ENCODE measurements at regions not wholly inside any gene's neighbourhood (a gene's known extent, or its start where the extent isn't known, plus 50 kb on each side); places are given as distances from the start of the nearest gene placed in this dataset.
A peak's percentile ranks its signal among the peaks of the same experiment; 100 is the strongest.

DNA sequence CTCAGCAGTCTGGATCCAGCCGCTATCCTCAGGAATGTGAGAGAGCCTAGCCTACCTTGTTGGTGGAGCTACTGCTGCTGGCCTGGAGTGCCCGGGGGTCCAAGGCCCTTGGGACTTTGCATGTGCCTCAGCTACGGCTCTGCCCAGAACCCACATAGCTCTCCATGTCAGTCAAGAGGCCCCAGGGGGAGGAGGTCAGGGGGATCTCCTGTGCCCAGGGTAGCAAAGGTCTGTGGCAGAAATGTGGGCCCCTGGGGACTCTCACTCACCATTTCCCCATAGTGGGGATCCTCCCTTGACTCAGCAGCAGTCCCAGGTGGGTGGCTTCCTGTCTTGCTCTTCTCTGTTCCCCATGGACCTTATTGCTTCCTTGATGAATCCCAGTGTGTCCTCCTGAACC is 342.7 kb upstream of the CHAC2 start:
- H3K4me3 ChIP-seq (ENCODE audit: low read length) = no peak overlapping the region
- H3K9me2 ChIP-seq (replicated peaks; ENCODE audit: insufficient read depth, low read length) = no peaks in the 10 kb centered on the region
- H3K27ac ChIP-seq (ENCODE audit: low read length) = no peak overlapping the region
- no peak for TF ChIP-seq EZH2 (optimal IDR thresholded peaks at IDR 0.05; ENCODE audit: low read depth, low read length)
- no peak overlapping the region for H3K4me2 ChIP-seq (ENCODE audit: low read depth, low read length)
- no peaks in the 10 kb centered on the region for H4K20me1 ChIP-seq (ENCODE audit: insufficient read depth, low read length)
- no peaks in the 10 kb centered on the region for H3K36me3 ChIP-seq (replicated peaks; ENCODE audit: insufficient read depth, low read length)
- H2AFZ ChIP-seq (ENCODE audit: low read length) = no peak overlapping the region
- no peaks in the 10 kb centered on the region for H3K79me2 ChIP-seq (ENCODE audit: low read length)
- H3K9ac ChIP-seq (ENCODE audit: low read length) = no peak overlapping the region
- no peaks in the 10 kb centered on the region for H3F3A ChIP-seq (ENCODE audit: insufficient read depth, low read length)
- 0 out of 2 replicates have a peak, but pooled peaks cover 5% of the 10 kb centered on the region for H3K4me1 ChIP-seq (ENCODE audit: low read length)
- H3K27me3 ChIP-seq (replicated peaks; ENCODE audit: insufficient read depth, low read length) = no peaks in the 10 kb centered on the region
- H3K9me3 ChIP-seq (replicated peaks; ENCODE audit: insufficient read depth, low read length) = no peaks in the 10 kb centered on the region
- DNase-seq = no peak

DNA sequence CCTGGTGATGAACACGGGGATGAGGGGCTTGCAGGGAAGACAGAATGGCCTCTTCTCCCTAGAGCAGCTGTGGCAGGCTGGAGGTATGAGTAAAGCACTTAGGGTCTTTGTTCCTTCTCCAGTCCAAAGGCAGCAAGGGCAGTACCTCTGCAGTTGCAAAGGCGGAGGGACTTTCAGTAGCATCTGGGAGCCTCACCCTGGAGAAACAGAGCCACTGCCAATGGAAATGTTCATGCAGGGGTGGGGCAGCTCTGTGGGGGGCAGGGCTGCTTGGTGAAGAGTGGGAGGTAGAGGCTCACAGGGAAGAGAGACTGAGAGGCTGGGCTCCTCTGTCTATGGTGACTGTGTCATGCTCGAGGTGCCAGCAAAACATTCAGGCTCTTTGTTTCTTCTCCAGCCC is 344.1 kb upstream of the CHAC2 start:
- Histone ChIP-seq H3K4me1 (ENCODE audit: low read length) (0 out of 2 replicates have a peak, but pooled peaks cover 5% of the 10 kb centered on the region), H3K9me3 (replicated peaks; ENCODE audit: insufficient read depth, low read length) (no peaks in the 10 kb centered on the region), H3K27ac (ENCODE audit: low read length) (no peak overlapping the region), H3K9me2 (replicated peaks; ENCODE audit: insufficient read depth, low read length) (no peaks in the 10 kb centered on the region), H4K20me1 (ENCODE audit: insufficient read depth, low read length) (no peaks in the 10 kb centered on the region), H3K4me2 (ENCODE audit: low read depth, low read length) (no peak overlapping the region), H3K36me3 (replicated peaks; ENCODE audit: insufficient read depth, low read length) (no peaks in the 10 kb centered on the region), H3K4me3 (ENCODE audit: low read length) (no peak overlapping the region), H3K9ac (ENCODE audit: low read length) (no peak overlapping the region), H3K79me2 (ENCODE audit: low read length) (no peaks in the 10 kb centered on the region), H2AFZ (ENCODE audit: low read length) (peak overlapping the region; percentile 80), H3K27me3 (replicated peaks; ENCODE audit: insufficient read depth, low read length) (no peaks in the 10 kb centered on the region), H3F3A (ENCODE audit: insufficient read depth, low read length) (no peaks in the 10 kb centered on the region)
- DNase-seq = no peak
- TF ChIP-seq EZH2 (optimal IDR thresholded peaks at IDR 0.05; ENCODE audit: low read depth, low read length) (no peak), EZH2phosphoT487 (IDR thresholded peaks at IDR 0.05; ENCODE audit: low read length) (no peak)
- TF ChIP-seq, protein P1, sequence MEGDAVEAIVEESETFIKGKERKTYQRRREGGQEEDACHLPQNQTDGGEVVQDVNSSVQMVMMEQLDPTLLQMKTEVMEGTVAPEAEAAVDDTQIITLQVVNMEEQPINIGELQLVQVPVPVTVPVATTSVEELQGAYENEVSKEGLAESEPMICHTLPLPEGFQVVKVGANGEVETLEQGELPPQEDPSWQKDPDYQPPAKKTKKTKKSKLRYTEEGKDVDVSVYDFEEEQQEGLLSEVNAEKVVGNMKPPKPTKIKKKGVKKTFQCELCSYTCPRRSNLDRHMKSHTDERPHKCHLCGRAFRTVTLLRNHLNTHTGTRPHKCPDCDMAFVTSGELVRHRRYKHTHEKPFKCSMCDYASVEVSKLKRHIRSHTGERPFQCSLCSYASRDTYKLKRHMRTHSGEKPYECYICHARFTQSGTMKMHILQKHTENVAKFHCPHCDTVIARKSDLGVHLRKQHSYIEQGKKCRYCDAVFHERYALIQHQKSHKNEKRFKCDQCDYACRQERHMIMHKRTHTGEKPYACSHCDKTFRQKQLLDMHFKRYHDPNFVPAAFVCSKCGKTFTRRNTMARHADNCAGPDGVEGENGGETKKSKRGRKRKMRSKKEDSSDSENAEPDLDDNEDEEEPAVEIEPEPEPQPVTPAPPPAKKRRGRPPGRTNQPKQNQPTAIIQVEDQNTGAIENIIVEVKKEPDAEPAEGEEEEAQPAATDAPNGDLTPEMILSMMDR (IDR thresholded peaks at IDR 0.05; ENCODE audit: low read length) = no peak

DNA sequence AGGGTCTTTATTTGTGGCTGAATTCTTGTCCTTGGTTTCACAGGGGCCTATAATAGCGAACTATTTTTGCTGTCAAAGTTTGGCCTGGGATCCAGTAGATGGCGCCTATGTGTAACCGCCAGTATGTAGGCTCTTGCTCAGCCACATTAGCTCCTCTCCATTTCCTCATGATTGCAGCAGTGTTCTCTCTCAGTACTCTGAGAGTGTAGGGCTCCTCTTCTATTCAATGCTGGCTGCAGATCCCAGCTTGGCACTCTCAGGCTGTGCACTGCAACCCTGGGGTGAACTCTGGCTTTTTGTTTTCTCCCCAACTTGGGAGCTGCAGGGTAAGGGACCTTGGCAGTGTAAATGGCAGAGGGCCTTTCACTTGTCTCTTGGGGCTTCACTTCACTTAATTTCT is 344.6 kb upstream of the CHAC2 start:
- Histone ChIP-seq H3K9ac (ENCODE audit: low read length) (no peak overlapping the region), H3K79me2 (ENCODE audit: low read length) (no peaks in the 10 kb centered on the region), H3K36me3 (replicated peaks; ENCODE audit: insufficient read depth, low read length) (no peaks in the 10 kb centered on the region), H3K27ac (ENCODE audit: low read length) (no peak overlapping the region), H3K9me2 (replicated peaks; ENCODE audit: insufficient read depth, low read length) (no peaks in the 10 kb centered on the region), H2AFZ (ENCODE audit: low read length) (peak overlapping the region; percentile 80), H4K20me1 (ENCODE audit: insufficient read depth, low read length) (no peaks in the 10 kb centered on the region), H3K4me1 (ENCODE audit: low read length) (0 out of 2 replicates have a peak, but pooled peaks cover 5% of the 10 kb centered on the region), H3K4me3 (ENCODE audit: low read length) (no peak overlapping the region), H3F3A (ENCODE audit: insufficient read depth, low read length) (no peaks in the 10 kb centered on the region), H3K4me2 (ENCODE audit: low read depth, low read length) (no peak overlapping the region), H3K27me3 (replicated peaks; ENCODE audit: insufficient read depth, low read length) (no peaks in the 10 kb centered on the region), H3K9me3 (replicated peaks; ENCODE audit: insufficient read depth, low read length) (no peaks in the 10 kb centered on the region)
- no peak for TF ChIP-seq EZH2 (optimal IDR thresholded peaks at IDR 0.05; ENCODE audit: low read depth, low read length)
- TF ChIP-seq, protein P1 (IDR thresholded peaks at IDR 0.05; ENCODE audit: low read length) = peak; percentile 74
- peak; percentile 74 for DNase-seq

DNA sequence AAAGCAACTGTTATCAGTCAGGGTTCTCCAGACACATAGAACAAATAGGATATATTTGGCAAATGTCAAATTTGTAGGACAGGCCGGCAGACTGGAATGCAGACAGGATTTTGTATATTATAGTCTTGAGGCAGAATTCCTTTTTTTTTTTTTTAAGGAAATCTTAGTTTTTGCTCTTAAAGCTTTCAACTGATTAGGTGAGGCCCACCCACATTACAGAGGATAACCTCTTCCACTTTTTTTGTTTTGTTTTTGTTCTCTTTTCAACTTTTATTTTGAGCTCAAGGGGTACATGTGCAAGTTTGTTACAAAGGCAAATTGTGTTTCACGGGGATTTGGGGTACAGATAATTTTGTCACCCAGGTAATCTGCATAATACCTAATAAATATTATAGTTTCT is 350.2 kb upstream of the CHAC2 start:
- Histone ChIP-seq H3K27ac (ENCODE audit: low read length) (no peak overlapping the region), H3K4me1 (ENCODE audit: low read length) (no peaks in the 10 kb centered on the region), H3K4me3 (ENCODE audit: low read length) (no peak overlapping the region), H3K27me3 (replicated peaks; ENCODE audit: insufficient read depth, low read length) (no peaks in the 10 kb centered on the region), H3K4me2 (ENCODE audit: low read depth, low read length) (no peak overlapping the region), H2AFZ (ENCODE audit: low read length) (no peak overlapping the region), H3K36me3 (replicated peaks; ENCODE audit: insufficient read depth, low read length) (no peaks in the 10 kb centered on the region), H3K9me3 (replicated peaks; ENCODE audit: insufficient read depth, low read length) (no peaks in the 10 kb centered on the region), H3K9ac (ENCODE audit: low read length) (no peak overlapping the region), H3F3A (ENCODE audit: insufficient read depth, low read length) (no peaks in the 10 kb centered on the region), H4K20me1 (ENCODE audit: insufficient read depth, low read length) (no peaks in the 10 kb centered on the region), H3K79me2 (ENCODE audit: low read length) (no peaks in the 10 kb centered on the region), H3K9me2 (replicated peaks; ENCODE audit: insufficient read depth, low read length) (no peaks in the 10 kb centered on the region)
- TF ChIP-seq, protein P1 (IDR thresholded peaks at IDR 0.05; ENCODE audit: low read length) = no peak
- TF ChIP-seq EZH2phosphoT487 (IDR thresholded peaks at IDR 0.05; ENCODE audit: low read length) (no peak), EZH2 (optimal IDR thresholded peaks at IDR 0.05; ENCODE audit: low read depth, low read length) (no peak)
- no peak for DNase-seq
